Karpas-422 (cell line): ENCODE measurements at regions not wholly inside any gene's neighbourhood (a gene's known extent, or its start where the extent isn't known, plus 50 kb on each side); places are given as distances from the start of the nearest gene placed in this dataset.

ENCODE experiments used
- DNase-seq: peaks from one replicate; pipeline ENCODE4 v3.0.0-alpha.2; 2015
- H2AFZ ChIP-seq: fragments of 200-600 bp; sonication (generic); 2 replicates; pipeline ENCODE4 v1.6.1; 2014; ENCODE audit warnings: antibody characterized with exemption, low read length, mixed read lengths
- H3K27ac ChIP-seq: fragments of 200-600 bp; sonication (generic); 2 replicates; pipeline ENCODE4 v1.5.1; 2014; ENCODE audit warnings: mild to moderate bottlenecking, low read length, moderate library complexity
- H3K27me3 ChIP-seq: fragments of 200-600 bp; sonication (generic); 2 replicates; pipeline ENCODE4 v1.6.1; 2014; ENCODE audit warnings: low read length, mixed read lengths
- H3K36me3 ChIP-seq: fragments of 200-600 bp; sonication (generic); 2 replicates; pipeline ENCODE4 v1.6.1; 2014; ENCODE audit warnings: low read length, mixed read lengths; ENCODE audit not compliant: insufficient read depth
- H3K4me1 ChIP-seq: fragments of 200-600 bp; sonication (generic); 2 replicates; pipeline ENCODE4 v1.6.1; 2014; ENCODE audit warnings: mild to moderate bottlenecking, low read length, mixed read lengths
- H3K4me2 ChIP-seq: fragments of 200-600 bp; sonication (generic); 2 replicates; pipeline ENCODE4 v1.6.1; 2014; ENCODE audit warnings: low read length, low read depth, mild to moderate bottlenecking; ENCODE audit not compliant: poor library complexity, severe bottlenecking
- H3K4me3 ChIP-seq: fragments of 200-600 bp; sonication (generic); 2 replicates; pipeline ENCODE4 v1.5.1; 2014; ENCODE audit warnings: mild to moderate bottlenecking, antibody characterized with exemption, low read length, mixed read lengths
- H3K79me2 ChIP-seq: fragments of 200-600 bp; sonication (generic); 2 replicates; pipeline ENCODE4 v1.6.1; 2014; ENCODE audit warnings: mild to moderate bottlenecking, low read length, mixed read lengths
- H3K9ac ChIP-seq: fragments of 200-600 bp; sonication (generic); 2 replicates; pipeline ENCODE4 v1.6.0; 2014; ENCODE audit warnings: low read length
- H3K9me2 ChIP-seq: fragments of 200-600 bp; sonication (generic), shearing (Covaris generic); replicated peaks from 2 replicates; pipeline ENCODE4 v1.6.0; 2014; ENCODE audit warnings: mild to moderate bottlenecking, low read length, moderate library complexity; ENCODE audit not compliant: insufficient read depth
- H3K9me3 ChIP-seq: fragments of 300-700, 200-600 bp; sonication (generic); 2 replicates; pipeline ENCODE4 v1.6.1; 2014; ENCODE audit warnings: low read length, mixed read lengths
- H4K20me1 ChIP-seq: fragments of 200-600 bp; sonication (generic); 2 replicates; pipeline ENCODE4 v1.6.1; 2014; ENCODE audit warnings: mild to moderate bottlenecking, antibody characterized with exemption, low read length, low read depth; ENCODE audit not compliant: insufficient read depth

DNA sequence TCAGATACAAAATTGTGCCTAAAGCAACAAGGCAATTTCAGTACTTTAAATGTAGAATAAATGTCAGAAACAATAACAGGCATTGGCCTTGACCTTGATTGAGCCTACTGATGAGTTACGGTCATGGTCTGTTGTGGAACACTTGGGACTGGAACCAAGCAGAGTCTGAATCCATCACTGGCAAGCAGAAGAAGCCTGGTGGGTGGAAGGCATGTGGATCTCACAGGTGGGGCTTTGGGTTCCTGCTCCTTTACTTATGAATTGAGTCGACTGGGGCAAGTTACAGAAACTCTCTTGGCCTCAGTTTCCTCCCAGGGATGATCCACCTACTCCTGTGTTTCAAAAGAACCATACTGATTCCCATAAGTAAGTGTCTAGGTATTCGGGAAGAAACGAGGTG is 102.3 kb downstream of the KCNF1 start:
- Histone ChIP-seq H3K9me3 (no peaks in the 10 kb centered on the region), H3K36me3 (no peaks in the 10 kb centered on the region), H3K79me2 (no peaks in the 10 kb centered on the region), H3K4me3 (no peak overlapping the region), H3K4me1 (no peaks in the 10 kb centered on the region), H3K27ac (no peak overlapping the region), H3K4me2 (no peak overlapping the region), H3K9me2 (no peaks in the 10 kb centered on the region), H2AFZ (no peak overlapping the region), H4K20me1 (no peaks in the 10 kb centered on the region), H3K9ac (no peak overlapping the region), H3K27me3 (no peaks in the 10 kb centered on the region)
- no peak for DNase-seq

- H3K9ac ChIP-seq, result no peak overlapping the region
- no peaks in the 10 kb centered on the region for H4K20me1 ChIP-seq
- no peak overlapping the region for H3K4me3 ChIP-seq
- no peak overlapping the region for H2AFZ ChIP-seq
- H3K27me3 ChIP-seq, result no peaks in the 10 kb centered on the region
- no peaks in the 10 kb centered on the region for H3K4me1 ChIP-seq
- no peaks in the 10 kb centered on the region for H3K9me3 ChIP-seq
- no peak overlapping the region for H3K27ac ChIP-seq
- H3K36me3 ChIP-seq, result no peaks in the 10 kb centered on the region
- DNase-seq, result no peak
- no peak overlapping the region for H3K4me2 ChIP-seq
- no peaks in the 10 kb centered on the region for H3K79me2 ChIP-seq
- H3K9me2 ChIP-seq, result no peaks in the 10 kb centered on the region
Measured at GRCh38 chr2:11016735-11017388, 105.1 kb downstream of the KCNF1 start.

DNA sequence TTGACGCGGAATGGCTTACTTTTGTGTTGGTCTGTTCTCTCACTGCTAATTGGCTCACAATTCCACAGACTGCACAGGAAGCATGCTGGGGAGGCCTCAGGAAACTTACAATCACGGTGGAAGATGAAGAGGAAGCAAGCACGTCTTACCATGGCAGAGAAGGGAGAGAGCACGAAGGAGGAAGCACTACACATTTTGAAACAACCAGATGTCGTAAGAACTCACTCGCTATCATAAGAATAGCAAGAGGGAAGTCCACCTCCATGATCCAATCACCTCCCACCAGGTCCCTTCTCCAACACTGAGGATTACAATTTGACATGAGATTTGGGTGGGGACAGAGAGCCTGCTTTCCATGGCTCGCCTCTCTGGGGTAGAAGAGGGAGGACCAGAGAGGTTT is 106.2 kb downstream of the KCNF1 start:
- Histone ChIP-seq H3K36me3 (no peaks in the 10 kb centered on the region), H3K79me2 (no peaks in the 10 kb centered on the region), H3K4me2 (no peak overlapping the region), H3K9ac (no peak overlapping the region), H3K4me1 (peaks cover 4% of the 10 kb centered on the region; the same call in 1 of the 2 replicates), H2AFZ (no peak overlapping the region), H3K27me3 (no peaks in the 10 kb centered on the region), H3K27ac (no peak overlapping the region), H3K9me3 (no peaks in the 10 kb centered on the region), H3K9me2 (no peaks in the 10 kb centered on the region), H4K20me1 (no peaks in the 10 kb centered on the region), H3K4me3 (no peak overlapping the region)
- DNase-seq, result no peak

DNA sequence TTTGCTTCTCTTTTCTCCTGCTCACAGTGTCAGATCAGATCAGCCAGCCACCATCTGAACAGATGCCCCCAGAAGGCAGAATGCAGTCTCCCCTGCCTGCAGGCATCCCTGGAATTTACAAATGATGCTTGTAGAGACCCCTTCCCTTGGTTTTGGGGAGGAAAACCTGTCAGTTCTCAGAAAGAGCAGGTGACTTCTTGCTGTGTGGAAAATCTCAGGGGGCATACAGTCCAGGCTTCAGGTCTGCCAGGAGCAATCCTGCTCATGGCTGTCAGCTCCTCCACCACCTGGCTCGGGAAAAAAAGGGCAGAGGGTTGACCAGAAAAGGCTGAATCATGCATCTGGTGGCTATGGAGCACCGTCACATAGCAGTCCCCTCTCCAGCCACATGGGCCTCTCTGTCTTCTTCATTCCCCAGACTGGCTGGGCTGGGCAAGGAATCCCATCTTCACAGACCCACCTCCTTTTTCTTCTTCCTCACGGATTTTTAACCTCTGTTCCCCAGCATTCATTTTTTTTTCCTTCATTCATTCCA is 107.0 kb downstream of the KCNF1 start:
- H3K79me2 ChIP-seq, result no peaks in the 10 kb centered on the region
- no peaks in the 10 kb centered on the region for H3K27me3 ChIP-seq
- H3K9me2 ChIP-seq, result no peaks in the 10 kb centered on the region
- H2AFZ ChIP-seq, result no peak overlapping the region
- no peak overlapping the region for H3K4me2 ChIP-seq
- no peaks in the 10 kb centered on the region for H3K9me3 ChIP-seq
- H3K36me3 ChIP-seq, result no peaks in the 10 kb centered on the region
- no peaks in the 10 kb centered on the region for H4K20me1 ChIP-seq
- peaks cover 4% of the 10 kb centered on the region; the same call in 1 of the 2 replicates for H3K4me1 ChIP-seq
- H3K27ac ChIP-seq, result no peak overlapping the region
- no peak for DNase-seq
- no peak overlapping the region for H3K4me3 ChIP-seq
- H3K9ac ChIP-seq, result no peak overlapping the region

- no peaks in the 10 kb centered on the region for H3K27me3 ChIP-seq
- H3K27ac ChIP-seq, result no peak overlapping the region
- no peak overlapping the region for H3K4me2 ChIP-seq
- H3K9me2 ChIP-seq, result no peaks in the 10 kb centered on the region
- no peak overlapping the region for H2AFZ ChIP-seq
- H3K79me2 ChIP-seq, result no peaks in the 10 kb centered on the region
- no peak for DNase-seq
- H3K4me1 ChIP-seq, result peaks cover 4% of the 10 kb centered on the region; the same call in 1 of the 2 replicates
- H3K9ac ChIP-seq, result no peak overlapping the region
- H3K4me3 ChIP-seq, result no peak overlapping the region
- H3K36me3 ChIP-seq, result no peaks in the 10 kb centered on the region
- H3K9me3 ChIP-seq, result no peaks in the 10 kb centered on the region
- H4K20me1 ChIP-seq, result no peaks in the 10 kb centered on the region
Measured at GRCh38 chr2:11019614-11020013, 107.9 kb downstream of the KCNF1 start.

- Histone ChIP-seq H3K27ac (no peak overlapping the region), H3K79me2 (no peaks in the 10 kb centered on the region), H3K9me3 (no peaks in the 10 kb centered on the region), H3K4me1 (peaks cover 4% of the 10 kb centered on the region; the same call in 1 of the 2 replicates), H3K4me3 (no peak overlapping the region), H2AFZ (no peak overlapping the region; the same call in 1 of the 2 replicates), H3K36me3 (no peaks in the 10 kb centered on the region), H4K20me1 (no peaks in the 10 kb centered on the region), H3K9ac (no peak overlapping the region), H3K4me2 (no peak overlapping the region), H3K9me2 (no peaks in the 10 kb centered on the region), H3K27me3 (no peaks in the 10 kb centered on the region)
- DNase-seq, result peak; percentile 53
Measured at GRCh38 chr2:11022064-11022463, 110.3 kb downstream of the KCNF1 start.

DNA sequence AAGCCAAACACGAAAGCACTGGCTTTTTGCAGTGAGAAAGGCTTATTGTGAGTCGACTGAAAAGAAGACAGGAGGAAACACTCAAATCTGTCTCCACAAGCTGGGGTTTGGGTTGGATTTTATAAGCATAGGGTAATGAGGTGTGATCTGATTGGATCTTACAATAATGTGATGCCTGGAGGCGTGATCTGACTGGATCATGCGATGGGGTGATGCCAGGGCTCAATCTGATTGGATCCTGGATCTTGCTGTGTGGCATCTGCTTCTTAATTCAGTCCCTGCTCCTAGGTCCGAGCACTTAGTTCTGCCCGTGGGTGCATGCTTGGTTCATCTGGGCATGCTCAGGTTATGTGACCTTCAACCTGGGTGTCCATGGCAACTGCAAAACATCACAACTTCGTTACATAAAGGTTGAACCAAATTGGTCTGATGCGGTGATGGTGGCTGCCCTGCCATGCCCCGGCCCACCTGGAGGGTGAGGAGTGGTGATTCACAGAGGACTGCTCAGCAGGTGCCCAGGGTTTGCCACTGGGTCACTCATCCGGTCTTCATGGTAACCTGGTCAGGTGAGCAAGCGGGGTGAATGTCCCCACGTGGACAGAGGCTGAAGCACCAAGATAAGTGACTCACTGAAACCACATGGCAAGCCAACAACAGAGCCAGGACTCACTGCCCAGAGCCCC is 111.0 kb downstream of the KCNF1 start:
- H3K27ac ChIP-seq, result no peak overlapping the region
- DNase-seq, result no peak
- no peaks in the 10 kb centered on the region for H4K20me1 ChIP-seq
- H3K79me2 ChIP-seq, result no peaks in the 10 kb centered on the region
- no peaks in the 10 kb centered on the region for H3K36me3 ChIP-seq
- no peaks in the 10 kb centered on the region for H3K27me3 ChIP-seq
- H3K9ac ChIP-seq, result no peak overlapping the region
- no peaks in the 10 kb centered on the region for H3K9me3 ChIP-seq
- H3K9me2 ChIP-seq, result no peaks in the 10 kb centered on the region
- no peak overlapping the region; the same call in 1 of the 2 replicates for H2AFZ ChIP-seq
- H3K4me1 ChIP-seq, result peaks cover 4% of the 10 kb centered on the region; the same call in 1 of the 2 replicates
- no peak overlapping the region for H3K4me3 ChIP-seq
- no peak overlapping the region for H3K4me2 ChIP-seq

DNA sequence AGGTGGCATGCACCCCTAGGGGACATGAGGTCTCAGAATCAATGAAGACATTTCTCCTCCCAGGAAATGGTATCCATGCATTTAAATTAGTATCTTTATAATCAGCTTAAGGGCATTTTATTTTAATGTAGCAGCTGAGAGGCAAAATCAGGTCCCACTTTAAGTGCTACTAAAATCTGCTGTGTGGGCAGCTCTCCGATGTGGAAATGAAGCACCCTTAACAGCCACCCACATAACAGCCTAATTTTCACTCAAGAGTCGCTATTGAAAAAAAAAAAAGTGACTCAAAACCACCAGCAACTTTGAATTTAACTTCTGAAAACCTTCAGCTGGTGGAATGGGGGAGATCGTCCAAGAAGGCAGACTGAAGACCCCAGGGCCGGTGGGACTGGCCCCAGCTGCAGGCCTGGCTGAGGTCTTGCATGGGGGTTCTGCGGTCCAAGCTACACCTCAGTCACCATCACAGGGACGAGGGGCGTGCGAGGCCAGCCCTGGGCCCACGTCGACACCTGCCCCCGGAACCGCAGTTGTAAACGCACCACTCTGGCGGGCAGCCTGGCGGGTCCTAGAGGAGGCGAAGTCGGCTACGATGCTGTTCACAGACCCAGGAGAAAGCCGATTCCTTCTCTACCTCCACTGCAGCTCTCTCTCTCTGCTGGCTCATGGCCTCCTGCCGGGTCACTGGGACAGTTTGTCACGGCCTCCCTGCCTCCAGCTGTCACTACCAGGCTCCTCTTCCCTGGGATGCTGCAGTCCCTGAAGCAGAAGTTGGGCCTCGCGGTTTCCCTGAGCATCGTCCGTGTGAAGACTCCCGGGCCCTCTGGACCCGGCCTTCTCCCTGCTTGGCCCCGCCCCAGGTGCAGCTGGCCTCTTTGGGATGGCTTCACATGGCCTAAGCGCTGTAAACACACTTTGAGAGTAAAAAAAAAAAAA is 111.9 kb downstream of the KCNF1 start:
- Histone ChIP-seq H3K4me3 (no peak overlapping the region), H3K27me3 (no peaks in the 10 kb centered on the region), H3K36me3 (no peaks in the 10 kb centered on the region), H3K9ac (no peak overlapping the region), H3K9me3 (no peaks in the 10 kb centered on the region), H3K27ac (no peak overlapping the region), H3K9me2 (no peaks in the 10 kb centered on the region), H3K4me2 (no peak overlapping the region), H3K4me1 (peaks cover 4% of the 10 kb centered on the region; the same call in 1 of the 2 replicates), H3K79me2 (no peaks in the 10 kb centered on the region), H4K20me1 (no peaks in the 10 kb centered on the region), H2AFZ (no peak overlapping the region)
- no peak for DNase-seq
